GM18909 (cell line): ENCODE measurements at regions not wholly inside any gene's neighbourhood (a gene's known extent, or its start where the extent isn't known, plus 50 kb on each side); places are given as distances from the start of the nearest gene placed in this dataset.
"Not testable (repeated sequence)": the region's sequence is repeated elsewhere in the genome, so short reads cannot be mapped to it uniquely, and the experiment has no call there.

ENCODE experiments used
- ATAC-seq: cut with Tn5 transposase; IDR thresholded peaks from one replicate; pipeline ENCODE4 v1.9.1; 2021; ENCODE audit warnings: mild to moderate bottlenecking; ENCODE audit not compliant: unreplicated experiment, poor library complexity

GRCh38 chr14:54226558-54226957, 170.2 kb upstream of the CDKN3 start:
- no peak for ATAC-seq

- no peak for ATAC-seq
Observed at GRCh38 chr14:54229136-54229535, 167.7 kb upstream of the CDKN3 start.

GRCh38 chr14:54230645-54231044, 166.2 kb upstream of the CDKN3 start:
- ATAC-seq = no peak

GRCh38 chr14:54232735-54233134, 164.1 kb upstream of the CDKN3 start:
- ATAC-seq = no peak

GRCh38 chr14:54241517-54241916, 155.3 kb upstream of the CDKN3 start:
- ATAC-seq = no peak

- ATAC-seq = no peak
Observed at GRCh38 chr14:54251356-54251755, 145.5 kb upstream of the CDKN3 start.

GRCh38 chr14:54252072-54252730, 144.6 kb upstream of the CDKN3 start:
- ATAC-seq = no peak

- ATAC-seq = no peak
Observed at GRCh38 chr14:54253195-54253947, 143.4 kb upstream of the CDKN3 start.

GRCh38 chr14:54256156-54256555, 140.7 kb upstream of the CDKN3 start:
- ATAC-seq = no peak

- no peak for ATAC-seq
Observed at GRCh38 chr14:54257424-54257823, 139.4 kb upstream of the CDKN3 start.

GRCh38 chr14:54258382-54258781, 138.4 kb upstream of the CDKN3 start:
- ATAC-seq = no peak

GRCh38 chr14:54259821-54260220, 137.0 kb upstream of the CDKN3 start:
- ATAC-seq = no peak

GRCh38 chr14:54261283-54261682, 135.5 kb upstream of the CDKN3 start:
- ATAC-seq = no peak

- ATAC-seq = not testable (repeated sequence)
Observed at GRCh38 chr14:54266616-54267015, 130.2 kb upstream of the CDKN3 start.

GRCh38 chr14:54267172-54267571, 129.6 kb upstream of the CDKN3 start:
- ATAC-seq = peak; percentile 91

GRCh38 chr14:54275997-54276725, 120.6 kb upstream of the CDKN3 start:
- no peak for ATAC-seq

GRCh38 chr14:54278087-54278486, 118.7 kb upstream of the CDKN3 start:
- ATAC-seq = no peak

- ATAC-seq = no peak
Observed at GRCh38 chr14:54278665-54279295, 118.0 kb upstream of the CDKN3 start.

- no peak for ATAC-seq
Observed at GRCh38 chr14:54282849-54283248, 114.0 kb upstream of the CDKN3 start.

- no peak for ATAC-seq
Observed at GRCh38 chr14:54285030-54285429, 111.8 kb upstream of the CDKN3 start.
